ENCODE measurements at regions not wholly inside any gene's neighbourhood (a gene's known extent, or its start where the extent isn't known, plus 50 kb on each side); places are given as distances from the start of the nearest gene placed in this dataset.
A peak's percentile ranks its signal among the peaks of the same experiment; 100 is the strongest.

GRCh38 chr14:104245723-104246122 is 107.3 kb downstream of the KIF26A start:
- no peak overlapping the region for H3K27ac ChIP-seq
- TF ChIP-seq EP300 (IDR thresholded peaks at IDR 0.05) (no peak), CTCF (IDR thresholded peaks at IDR 0.05) (no peak), POLR2A (IDR thresholded peaks at IDR 0.05) (no peak), POLR2AphosphoS5 (IDR thresholded peaks at IDR 0.05) (no peak)
- no peak overlapping the region for H3K4me3 ChIP-seq
- intact Hi-C loops (cut with DNase I; ENCODE audit: low total_unique reads), result no loop called here
- H3K36me3 ChIP-seq, result no peaks in the 10 kb centered on the region
- peaks cover 0 to 32% (median 19%) of the 10 kb centered on the region in 4 donors for H3K9me3 ChIP-seq
- peaks cover 0 to 9% (median 0%) of the 10 kb centered on the region in 3 donors for H3K27me3 ChIP-seq
- DNase-seq, result no peak
- no peaks in the 10 kb centered on the region for H3K4me1 ChIP-seq
- 91 to 96% (median 94%) methylated on average over 2 of the region's 2 CpGs for WGBS, 5 donors

- no peak overlapping the region for H3K4me3 ChIP-seq
- WGBS, 5 donors, result 73 to 79% (median 77%) methylated on average over 19 of the region's 19 CpGs
- H3K9me3 ChIP-seq, result peaks cover 0 to 32% (median 19%) of the 10 kb centered on the region in 4 donors
- DNase-seq, result peak in 1 of 2 donors; percentile 23
- no peak overlapping the region for H3K27ac ChIP-seq
- H3K27me3 ChIP-seq, result peaks cover 0 to 9% (median 0%) of the 10 kb centered on the region in 3 donors
- no peaks in the 10 kb centered on the region for H3K4me1 ChIP-seq
- intact Hi-C loops (cut with DNase I; ENCODE audit: low total_unique reads), result no loop called here
- H3K36me3 ChIP-seq, result no peaks in the 10 kb centered on the region
- TF ChIP-seq CTCF (IDR thresholded peaks at IDR 0.05) (no peak), POLR2AphosphoS5 (IDR thresholded peaks at IDR 0.05) (no peak), EP300 (IDR thresholded peaks at IDR 0.05) (no peak), POLR2A (IDR thresholded peaks at IDR 0.05) (no peak)
Observed at GRCh38 chr14:104246401-104247335, 108.3 kb downstream of the KIF26A start.

- Histone ChIP-seq H3K27ac (no peak overlapping the region), H3K4me3 (no peak overlapping the region), H3K4me1 (no peaks in the 10 kb centered on the region), H3K36me3 (no peaks in the 10 kb centered on the region), H3K9me3 (peaks cover 0 to 32% (median 19%) of the 10 kb centered on the region in 4 donors), H3K27me3 (peaks cover 0 to 9% (median 0%) of the 10 kb centered on the region in 3 donors)
- TF ChIP-seq EP300 (IDR thresholded peaks at IDR 0.05) (no peak), POLR2AphosphoS5 (IDR thresholded peaks at IDR 0.05) (no peak), CTCF (IDR thresholded peaks at IDR 0.05) (no peak), POLR2A (IDR thresholded peaks at IDR 0.05) (no peak)
- DNase-seq, result peak in 1 of 2 donors; percentile 20
- intact Hi-C loops (cut with DNase I; ENCODE audit: low total_unique reads), result no loop called here
- 82 to 87% (median 83%) methylated on average over 20 to 24 of the region's 24 CpGs for WGBS, 5 donors
Observed at GRCh38 chr14:104247336-104248202, 109.2 kb downstream of the KIF26A start.
